HG03378 (cell line): ENCODE measurements at regions not wholly inside any gene's neighbourhood (a gene's known extent, or its start where the extent isn't known, plus 50 kb on each side); places are given as distances from the start of the nearest gene placed in this dataset.

Experiments
- ATAC-seq: cut with Tn5 transposase; IDR thresholded peaks from one replicate; pipeline ENCODE4 v1.9.1; 2021; ENCODE audit warnings: mild to moderate bottlenecking, moderate library complexity; ENCODE audit not compliant: unreplicated experiment

- no peak for ATAC-seq
Observed at GRCh38 chr1:37085393-37085792, 51.1 kb upstream of the GRIK3 start.

- no peak for ATAC-seq
Observed at GRCh38 chr1:37089750-37090149, 55.4 kb upstream of the GRIK3 start.

- no peak for ATAC-seq
Observed at GRCh38 chr1:37090671-37091070, 56.4 kb upstream of the GRIK3 start.

- ATAC-seq = no peak
Observed at GRCh38 chr1:37092937-37093336, 58.6 kb upstream of the GRIK3 start.

- ATAC-seq = no peak
Observed at GRCh38 chr1:37094302-37094701, 60.0 kb upstream of the GRIK3 start.

- ATAC-seq = no peak
Observed at GRCh38 chr1:37096523-37096922, 62.2 kb upstream of the GRIK3 start.

- ATAC-seq = no peak
Observed at GRCh38 chr1:37097731-37098130, 63.4 kb upstream of the GRIK3 start.

GRCh38 chr1:37098237-37098636 is 63.9 kb upstream of the GRIK3 start:
- no peak for ATAC-seq

- no peak for ATAC-seq
Observed at GRCh38 chr1:37100310-37100709, 66.0 kb upstream of the GRIK3 start.

GRCh38 chr1:37102656-37103382 is 68.5 kb upstream of the GRIK3 start:
- ATAC-seq = no peak

- ATAC-seq = no peak
Observed at GRCh38 chr1:37105911-37106310, 71.6 kb upstream of the GRIK3 start.

- ATAC-seq = no peak
Observed at GRCh38 chr1:37107153-37107907, 73.0 kb upstream of the GRIK3 start.

GRCh38 chr1:37108596-37109188 is 74.4 kb upstream of the GRIK3 start:
- ATAC-seq = no peak

- ATAC-seq = no peak
Observed at GRCh38 chr1:37112430-37112829, 78.1 kb upstream of the GRIK3 start.

GRCh38 chr1:37113285-37113997 is 79.1 kb upstream of the GRIK3 start:
- ATAC-seq = no peak

- no peak for ATAC-seq
Observed at GRCh38 chr1:37118790-37119189, 84.5 kb upstream of the GRIK3 start.

GRCh38 chr1:37120279-37120678 is 86.0 kb upstream of the GRIK3 start:
- ATAC-seq = no peak

GRCh38 chr1:37123276-37124115 is 89.2 kb upstream of the GRIK3 start:
- ATAC-seq = no peak

- no peak for ATAC-seq
Observed at GRCh38 chr1:37124501-37124900, 90.2 kb upstream of the GRIK3 start.

GRCh38 chr1:37125295-37125694 is 91.0 kb upstream of the GRIK3 start:
- no peak for ATAC-seq
